ENCODE measurements at regions not wholly inside any gene's neighbourhood (a gene's known extent, or its start where the extent isn't known, plus 50 kb on each side); places are given as distances from the start of the nearest gene placed in this dataset.

- TF ChIP-seq MEF2A (IDR thresholded peaks at IDR 0.05; ENCODE audit: borderline replicate concordance, low read depth) (no peak), YY1 (IDR thresholded peaks at IDR 0.05; ENCODE audit: low read depth) (no peak), TCF12 (IDR thresholded peaks at IDR 0.05) (no peak)
These were observed 73.3 kb upstream of the TINAGL1 start (continued) for GRCh38 chr1:31502926-31503511.

GRCh38 chr1:31503570-31503969, 72.7 kb upstream of the TINAGL1 start:
- WGBS (ENCODE audit: low lambda C conversion rate) = 81% methylated on average over 3 of the region's 4 CpGs
- Histone ChIP-seq H3F3A (replicated peaks; ENCODE audit: insufficient read depth) (no peaks in the 10 kb centered on the region), H3K4me2 (no peak overlapping the region), H4K20me1 (ENCODE audit: insufficient read depth) (no peaks in the 10 kb centered on the region), H3K79me2 (ENCODE audit: insufficient read depth) (no peaks in the 10 kb centered on the region), H3K27me3 (ENCODE audit: insufficient read depth) (no peaks in the 10 kb centered on the region; the same call in 1 of the 2 replicates), H2AFZ (ENCODE audit: low read depth) (no peak overlapping the region), H3K36me3 (replicated peaks in 1 of 2; ENCODE audit: control insufficient read depth in 1 of 2, insufficient read depth in 2 of 2, low read length in 1 of 2) (no peaks in the 10 kb centered on the region), H3K4me3 (ENCODE audit: low read depth in 2 of 2, low read length in 1 of 2) (no peak overlapping the region), H3K9me2 (no peaks in the 10 kb centered on the region), H3K27ac (ENCODE audit: low read depth in 2 of 2, low read length in 1 of 2) (no peak overlapping the region), H3K9me3 (no peaks in the 10 kb centered on the region), H3K4me1 (ENCODE audit: control insufficient read depth in 1 of 2, insufficient read depth in 2 of 2, low read depth in 1 of 2, low read length in 1 of 2) (peaks cover 0 to 5% of the 10 kb centered on the region in 2 experiments; a peak in 1 of 4 replicates), H3K9ac (no peak overlapping the region)
- no peak for DNase-seq
- TF ChIP-seq RCOR1 (IDR thresholded peaks at IDR 0.05; ENCODE audit: low read length) = no peak
- TF ChIP-seq MEF2A (IDR thresholded peaks at IDR 0.05; ENCODE audit: borderline replicate concordance, low read depth) = no peak
- TF ChIP-seq USF2 (IDR thresholded peaks at IDR 0.05; ENCODE audit: borderline replicate concordance, low read depth, low read length) = no peak
- no peak for TF ChIP-seq NRF1 (IDR thresholded peaks at IDR 0.05; ENCODE audit: low read depth, low read length)
- TF ChIP-seq EP300 (IDR thresholded peaks at IDR 0.05; ENCODE audit: borderline replicate concordance in 1 of 2, low read depth in 1 of 2, low read length in 1 of 2) = no peak
- no peak for TF ChIP-seq SMC3 (IDR thresholded peaks at IDR 0.05; ENCODE audit: low read depth, low read length)
- no peak for TF ChIP-seq RXRA (IDR thresholded peaks at IDR 0.05; ENCODE audit: borderline replicate concordance, low read depth)
- TF ChIP-seq RAD21 (IDR thresholded peaks at IDR 0.05; ENCODE audit: low read length) = no peak
- TF ChIP-seq ZBTB33 (IDR thresholded peaks at IDR 0.05; ENCODE audit: borderline replicate concordance, low read depth) = no peak
- TF ChIP-seq ELF1 (IDR thresholded peaks at IDR 0.05) = no peak
- no peak for TF ChIP-seq TCF12 (IDR thresholded peaks at IDR 0.05)
- TF ChIP-seq RFX5 (IDR thresholded peaks at IDR 0.05; ENCODE audit: low read length) = no peak
- no peak for TF ChIP-seq FOXM1 (IDR thresholded peaks at IDR 0.05; ENCODE audit: low read depth)
- TF ChIP-seq NFIC (IDR thresholded peaks at IDR 0.05; ENCODE audit: borderline replicate concordance) = no peak
- ChIA-PET POLR2A (no interaction called here), CTCF (interaction anchor here (2.1 kb wide), 1 partner anchor 45 kb away, joined by 8 read pairs; no protein-coding TSS in a partner anchor)

Measured in SK-N-SH (cell line).